Activated CD4-positive, alpha-beta T cell treated with anti-CD3 and anti-CD28 coated beads for 36 hours (primary cell): ENCODE measurements at regions not wholly inside any gene's neighbourhood (a gene's known extent, or its start where the extent isn't known, plus 50 kb on each side); places are given as distances from the start of the nearest gene placed in this dataset.
"Not testable (repeated sequence)": the region's sequence is repeated elsewhere in the genome, so short reads cannot be mapped to it uniquely, and the experiment has no call there.

Experiments
- ATAC-seq: fragments of 200-7000 bp; cut with Tn5 transposase; one replicate; pipeline ENCODE4 v1.10.0; 2021; ENCODE audit warnings: mild to moderate bottlenecking, moderate library complexity
- CTCF ChIA-PET: fragments of 350-600 bp; sonication (Branson Sonifier 250); formaldehyde crosslinking; loops from one replicate; lab custom pipeline; 2021; ENCODE audit warnings: antibody characterized with exemption; lab: Charles Lee
- POLR2A ChIA-PET: fragments of 350-600 bp; sonication (Branson Sonifier 250); formaldehyde crosslinking; loops from one replicate; lab custom pipeline; 2021; ENCODE audit warnings: antibody characterized with exemption, inconsistent platforms; lab: Charles Lee
- DNase-seq: peaks from one replicate; pipeline ENCODE4 v3.0.0-alpha.2; 2020
- H3K27ac Mint-ChIP-seq: one replicate; pipeline ENCODE4 v1.8.0; 2021; ENCODE audit warnings: mixed read lengths
- H3K27me3 Mint-ChIP-seq: one replicate; pipeline ENCODE4 v1.8.0; 2021; ENCODE audit warnings: mixed read lengths
- H3K36me3 Mint-ChIP-seq: one replicate; pipeline ENCODE4 v1.8.0; 2021; ENCODE audit warnings: low read depth, mixed read lengths
- H3K4me1 Mint-ChIP-seq: one replicate; pipeline ENCODE4 v1.8.0; 2021; ENCODE audit warnings: mixed read lengths
- H3K4me3 Mint-ChIP-seq: one replicate; pipeline ENCODE4 v1.8.0; 2021; ENCODE audit warnings: mild to moderate bottlenecking, moderate library complexity, mixed read lengths
- H3K9me3 Mint-ChIP-seq: one replicate; pipeline ENCODE4 v1.8.0; 2021; ENCODE audit warnings: low read depth, mixed read lengths
- intact Hi-C, 2 experiments: fragments of 100-400 bp; cut with DNase I in 1 of 2; cut with micrococcal nuclease in 1 of 2; formaldehyde crosslinking; loops; one replicate each; pipeline versions ENCODE4 v1.14.2 to v1.15.1; 2022 to 2024; cut with DNase I, micrococcal nuclease

DNA sequence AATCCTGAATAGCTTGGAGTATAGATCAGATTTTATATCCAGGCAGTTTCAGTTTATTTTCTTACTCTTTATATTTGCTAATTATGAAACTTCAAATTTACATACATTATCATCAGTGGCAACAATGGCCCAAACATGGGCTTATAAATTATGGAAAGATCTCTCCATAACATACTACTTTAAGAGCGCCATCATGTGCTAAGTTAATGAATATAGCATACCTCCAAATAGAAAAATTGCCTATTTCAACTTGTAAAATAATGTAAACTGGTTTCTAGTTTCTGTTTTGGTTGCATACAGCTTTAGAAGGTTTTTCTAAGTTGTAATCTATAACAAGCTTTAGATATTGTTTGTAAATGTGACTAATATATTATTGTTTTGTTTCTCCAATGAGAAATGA lies 531.3 kb upstream of the UBE2E2 start:
- no peaks in the 10 kb centered on the region for H3K27me3 Mint-ChIP-seq
- H3K4me1 Mint-ChIP-seq, result no peaks in the 10 kb centered on the region
- ChIA-PET POLR2A (no interaction called here), CTCF (no interaction called here)
- no peaks in the 10 kb centered on the region for H3K36me3 Mint-ChIP-seq
- no peak overlapping the region for H3K27ac Mint-ChIP-seq
- intact Hi-C loops, result no loop called here
- H3K9me3 Mint-ChIP-seq, result peaks cover 2% of the 10 kb centered on the region
- H3K4me3 Mint-ChIP-seq, result no peak overlapping the region
- DNase-seq (no peak), ATAC-seq (no peak)

DNA sequence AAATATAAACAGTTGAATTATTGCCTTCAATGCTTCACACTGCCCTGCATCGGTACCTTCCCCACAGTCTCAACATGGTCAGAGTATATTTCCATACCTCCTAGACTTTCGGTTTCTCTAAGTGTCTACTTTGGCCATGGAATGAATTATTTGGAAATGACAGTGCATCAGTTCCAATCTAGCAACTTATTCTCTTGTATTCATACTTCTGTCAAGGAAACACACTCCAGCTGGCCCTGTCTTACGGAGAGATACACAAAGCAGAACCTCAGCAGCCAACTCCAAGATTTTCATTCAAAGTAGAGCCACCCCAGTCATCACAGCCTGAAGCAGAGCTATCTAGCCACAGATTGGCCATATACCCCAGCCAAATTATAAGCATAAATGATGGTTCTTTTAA lies 518.4 kb upstream of the UBE2E2 start:
- POLR2A ChIA-PET, result no interaction called here
- H3K27me3 Mint-ChIP-seq, result no peaks in the 10 kb centered on the region
- H3K4me3 Mint-ChIP-seq, result no peak overlapping the region
- DNase-seq (no peak), ATAC-seq (no peak)
- no peaks in the 10 kb centered on the region for H3K36me3 Mint-ChIP-seq
- CTCF ChIA-PET, result no interaction called here
- intact Hi-C loops, result no loop called here
- H3K4me1 Mint-ChIP-seq, result no peaks in the 10 kb centered on the region
- no peak overlapping the region for H3K27ac Mint-ChIP-seq
- H3K9me3 Mint-ChIP-seq, result peaks cover 2% of the 10 kb centered on the region

DNA sequence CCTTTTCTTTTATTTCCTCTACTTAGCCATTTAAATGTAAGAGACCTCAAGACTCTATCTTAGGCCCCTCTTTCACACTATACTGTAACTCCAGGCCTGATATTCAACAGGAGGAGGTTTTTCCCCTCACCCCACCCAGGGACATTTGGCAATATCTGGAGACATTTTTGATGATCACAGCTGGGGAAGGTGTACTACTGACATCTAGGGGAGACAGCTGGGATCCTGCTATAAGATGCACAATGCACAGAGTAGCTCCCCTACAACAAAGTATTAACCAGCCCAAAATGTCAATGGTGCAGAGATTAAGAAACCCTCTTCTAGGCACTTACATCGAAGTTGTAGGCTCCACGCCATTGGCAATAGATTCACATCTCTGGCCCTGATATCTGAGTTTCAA lies 517.5 kb upstream of the UBE2E2 start:
- no peak for ATAC-seq
- no peaks in the 10 kb centered on the region for H3K36me3 Mint-ChIP-seq

DNA sequence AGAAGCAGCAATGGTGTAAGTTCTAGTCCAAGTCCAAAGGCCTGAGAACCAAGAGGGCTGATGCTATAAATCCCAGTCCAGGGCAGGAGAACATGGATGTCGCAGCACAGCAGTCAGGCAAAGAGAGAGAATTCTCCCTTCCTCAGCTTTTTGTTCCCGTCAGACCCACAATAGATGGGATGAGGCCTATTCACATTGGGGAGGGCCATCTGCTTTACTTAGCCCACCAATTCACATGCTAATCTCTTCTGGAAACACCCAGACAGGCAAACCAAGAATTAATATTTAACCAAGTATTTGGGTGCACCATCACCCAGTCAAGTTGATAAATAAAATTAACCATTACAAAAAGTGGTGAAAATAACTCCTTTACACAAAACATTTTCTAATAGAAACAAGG lies 511.7 kb upstream of the UBE2E2 start:
- ChIA-PET CTCF (no interaction called here), POLR2A (no interaction called here)
- Mint-ChIP-seq H3K4me1 (no peaks in the 10 kb centered on the region), H3K27me3 (no peaks in the 10 kb centered on the region), H3K36me3 (no peaks in the 10 kb centered on the region), H3K27ac (no peak overlapping the region), H3K9me3 (no peaks in the 10 kb centered on the region), H3K4me3 (no peak overlapping the region)
- DNase-seq, result no peak
- no peak for ATAC-seq
- intact Hi-C loops, result no loop called here

More for the DNA sequence above, 517.5 kb upstream of the UBE2E2 start:
- no peak overlapping the region for H3K27ac Mint-ChIP-seq
- no peaks in the 10 kb centered on the region for H3K27me3 Mint-ChIP-seq
- H3K9me3 Mint-ChIP-seq, result peaks cover 2% of the 10 kb centered on the region
- no peaks in the 10 kb centered on the region for H3K4me1 Mint-ChIP-seq
- no peak overlapping the region for H3K4me3 Mint-ChIP-seq
- CTCF ChIA-PET, result no interaction called here
- POLR2A ChIA-PET, result no interaction called here
- no peak for DNase-seq
- intact Hi-C loops, result no loop called here

DNA sequence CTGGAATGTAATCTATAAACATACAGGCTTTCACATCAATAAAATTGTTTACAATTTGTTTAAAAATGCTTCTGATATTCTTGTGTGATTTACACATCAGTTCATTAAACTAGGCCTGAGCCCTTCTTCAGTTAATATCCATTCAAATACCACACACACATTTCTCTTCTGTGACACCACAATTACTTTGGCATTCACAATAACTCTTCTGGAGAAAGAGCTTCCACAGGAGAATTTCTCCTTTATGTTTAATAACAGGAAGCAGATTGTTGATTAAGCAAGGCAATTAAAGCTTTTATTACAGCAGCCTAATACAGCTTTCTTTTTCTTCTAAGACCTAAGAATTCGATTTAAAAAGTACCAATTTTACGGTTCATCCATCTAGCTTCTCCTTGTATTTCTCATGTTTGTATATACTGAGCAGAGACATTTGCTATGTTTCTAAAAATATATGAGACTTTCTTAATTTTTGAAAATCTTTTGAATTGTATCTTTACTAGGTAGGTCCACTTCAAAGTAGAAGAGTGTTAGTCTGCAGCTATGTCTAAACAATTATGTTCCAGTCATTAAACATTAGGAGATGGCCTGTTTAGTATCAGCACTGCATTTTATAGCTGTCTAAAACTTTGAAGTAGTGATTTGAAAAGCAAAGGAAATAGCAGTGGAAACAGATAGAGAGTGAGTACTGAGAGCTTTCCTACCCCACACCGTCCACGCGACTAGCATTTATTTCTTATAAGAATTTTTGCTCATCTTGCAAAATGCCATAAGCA lies 511.1 kb upstream of the UBE2E2 start:
- ATAC-seq (no peak), DNase-seq (no peak)
- H3K9me3 Mint-ChIP-seq, result no peaks in the 10 kb centered on the region
- intact Hi-C loops, result no loop called here
- no peaks in the 10 kb centered on the region for H3K27me3 Mint-ChIP-seq
- H3K4me1 Mint-ChIP-seq, result no peaks in the 10 kb centered on the region
- no peak overlapping the region for H3K4me3 Mint-ChIP-seq
- ChIA-PET CTCF (no interaction called here), POLR2A (no interaction called here)
- H3K27ac Mint-ChIP-seq, result no peak overlapping the region
- no peaks in the 10 kb centered on the region for H3K36me3 Mint-ChIP-seq

DNA sequence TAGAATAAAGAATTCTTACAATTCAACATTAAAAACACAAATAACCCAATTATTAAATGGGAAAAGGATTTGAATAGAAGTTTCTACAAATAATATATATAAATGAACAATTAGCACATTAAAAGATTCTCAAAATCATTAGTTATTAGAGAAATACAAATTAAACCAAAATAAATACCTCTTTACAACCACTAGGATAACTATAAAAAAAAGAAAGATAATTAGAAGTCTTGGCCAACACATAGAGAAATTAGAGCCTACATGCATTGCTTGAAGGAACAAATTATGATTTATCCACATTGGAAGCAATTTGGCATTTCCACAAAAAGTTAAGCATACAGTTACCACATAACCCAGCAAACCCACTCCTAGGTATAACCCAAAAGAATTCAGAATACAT lies 502.3 kb upstream of the UBE2E2 start:
- intact Hi-C loops, result no loop called here
- no peaks in the 10 kb centered on the region for H3K27me3 Mint-ChIP-seq
- H3K36me3 Mint-ChIP-seq, result no peaks in the 10 kb centered on the region
- POLR2A ChIA-PET, result no interaction called here
- CTCF ChIA-PET, result no interaction called here
- H3K4me3 Mint-ChIP-seq, result no peak overlapping the region
- no peak overlapping the region for H3K27ac Mint-ChIP-seq
- no peak for ATAC-seq
- no peaks in the 10 kb centered on the region for H3K4me1 Mint-ChIP-seq
- H3K9me3 Mint-ChIP-seq, result no peaks in the 10 kb centered on the region
- no peak for DNase-seq

DNA sequence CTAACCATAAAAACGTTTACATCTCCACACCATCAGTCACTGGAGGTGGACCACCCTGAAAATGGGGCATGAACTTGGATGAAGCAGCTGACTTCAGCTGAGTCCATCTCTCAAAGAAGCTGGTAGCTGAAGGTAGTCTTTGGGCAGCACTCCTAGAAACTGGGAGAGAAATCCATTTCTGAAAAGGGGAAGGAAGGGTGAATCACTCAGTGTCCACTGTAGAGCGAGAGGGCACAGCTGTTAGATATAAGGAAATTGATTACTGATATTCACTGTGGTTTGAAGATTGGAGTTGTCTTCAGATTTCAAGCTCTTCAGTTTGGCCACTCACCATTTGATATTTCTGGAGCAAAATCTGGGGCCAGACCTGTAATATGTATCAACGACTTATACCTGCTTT lies 499.0 kb upstream of the UBE2E2 start:
- Mint-ChIP-seq H3K9me3 (peaks cover 7% of the 10 kb centered on the region), H3K36me3 (no peaks in the 10 kb centered on the region), H3K4me3 (no peak overlapping the region), H3K27me3 (no peaks in the 10 kb centered on the region), H3K4me1 (no peaks in the 10 kb centered on the region), H3K27ac (no peak overlapping the region)
- ChIA-PET POLR2A (no interaction called here), CTCF (no interaction called here)
- DNase-seq (no peak), ATAC-seq (no peak)
- intact Hi-C loops, result no loop called here

DNA sequence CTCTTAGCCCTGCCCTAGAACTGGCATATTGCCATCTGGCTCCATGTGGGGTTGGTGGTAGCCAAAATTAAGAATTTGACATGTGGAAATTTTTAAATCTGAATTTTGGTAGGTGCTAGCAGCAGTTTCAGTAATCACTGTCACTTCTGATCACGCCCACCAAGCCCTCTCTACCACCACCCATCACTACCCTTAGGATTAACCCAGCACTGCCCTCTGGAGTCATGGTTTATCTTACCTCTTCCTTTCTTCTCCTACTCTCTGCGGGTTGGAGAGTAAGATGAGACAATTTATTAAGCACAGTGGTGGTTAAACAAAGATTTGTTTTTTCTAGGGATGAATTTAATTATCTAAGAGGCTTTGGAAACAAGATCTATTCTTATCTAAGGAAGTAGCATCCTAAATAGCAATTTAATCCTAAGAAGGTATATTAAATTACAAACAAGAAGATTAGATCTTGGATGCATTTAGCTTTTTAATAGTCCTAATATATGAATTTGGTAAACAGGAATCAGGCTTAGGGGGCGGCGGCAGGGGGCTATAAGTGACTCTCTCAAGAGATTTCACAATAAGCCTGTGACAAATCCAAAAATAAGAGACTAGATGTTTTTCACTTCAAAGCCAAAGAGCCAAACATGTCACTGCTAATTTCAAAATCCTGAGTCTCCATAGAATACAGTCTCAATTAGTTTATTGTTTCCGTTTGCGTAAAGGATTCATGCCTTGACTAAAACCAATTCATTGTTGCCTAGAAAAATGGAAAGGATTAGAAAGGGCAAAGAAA lies 498.4 kb upstream of the UBE2E2 start:
- no peaks in the 10 kb centered on the region for H3K27me3 Mint-ChIP-seq
- H3K36me3 Mint-ChIP-seq, result no peaks in the 10 kb centered on the region
- POLR2A ChIA-PET, result no interaction called here
- H3K4me3 Mint-ChIP-seq, result no peak overlapping the region
- ATAC-seq, result no peak
- CTCF ChIA-PET, result no interaction called here
- H3K4me1 Mint-ChIP-seq, result no peaks in the 10 kb centered on the region
- intact Hi-C loops, result no loop called here
- H3K27ac Mint-ChIP-seq, result no peak overlapping the region
- peaks cover 7% of the 10 kb centered on the region for H3K9me3 Mint-ChIP-seq
- DNase-seq, result no peak

DNA sequence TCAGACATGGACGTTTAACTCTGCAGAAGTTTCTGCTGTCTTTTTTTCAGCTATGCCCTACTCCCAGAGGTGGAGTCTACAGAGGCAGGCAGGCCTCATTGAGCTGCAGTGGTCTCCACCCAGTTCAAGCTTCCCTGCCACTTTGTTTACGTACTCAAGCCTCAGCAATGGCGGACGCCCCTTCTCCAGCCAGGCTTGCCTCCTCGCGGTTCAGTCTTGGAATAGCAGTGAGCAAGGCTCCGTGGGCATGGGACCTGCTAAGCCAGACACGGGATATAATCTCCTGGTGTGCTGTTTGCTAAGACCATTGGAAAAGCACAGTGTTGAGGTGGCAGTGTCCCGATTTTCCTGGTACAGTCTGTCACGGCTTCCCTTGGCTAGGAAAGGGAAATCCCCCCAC lies 496.2 kb upstream of the UBE2E2 start:
- POLR2A ChIA-PET, result not testable (repeated sequence)

DNA sequence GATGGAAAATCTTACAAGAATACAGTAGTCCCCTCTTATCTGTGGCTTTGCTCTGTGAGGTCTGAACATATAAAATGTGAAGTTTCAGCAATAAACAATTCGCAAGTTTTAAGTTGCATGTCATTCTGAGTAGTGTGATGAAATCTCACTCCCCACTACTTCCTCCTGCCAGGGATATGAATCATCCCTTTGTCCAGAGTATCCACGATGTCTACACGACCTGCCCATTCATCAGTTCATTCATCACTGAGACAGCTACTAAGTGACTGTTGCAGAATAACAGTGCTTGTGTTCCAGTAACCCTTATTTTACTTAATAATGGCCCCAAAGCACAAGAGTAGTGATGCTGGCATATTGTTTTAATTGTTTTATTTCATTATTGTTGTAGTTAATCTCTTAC lies 489.2 kb upstream of the UBE2E2 start:
- ATAC-seq (no peak), DNase-seq (no peak)
- Mint-ChIP-seq H3K27ac (no peak overlapping the region), H3K27me3 (no peaks in the 10 kb centered on the region), H3K36me3 (no peaks in the 10 kb centered on the region), H3K9me3 (peaks cover 15% of the 10 kb centered on the region), H3K4me1 (no peaks in the 10 kb centered on the region), H3K4me3 (no peak overlapping the region)
- intact Hi-C loops, result no loop called here
- CTCF ChIA-PET, result no interaction called here
- POLR2A ChIA-PET, result no interaction called here

More for the DNA sequence above, 496.2 kb upstream of the UBE2E2 start:
- DNase-seq, ATAC-seq, CTCF ChIA-PET, intact Hi-C loops, H3K4me3 Mint-ChIP-seq, H3K27me3 Mint-ChIP-seq, H3K36me3 Mint-ChIP-seq, H3K4me1 Mint-ChIP-seq, H3K27ac Mint-ChIP-seq: not testable (repeated sequence)
- peaks cover 12% of the 10 kb centered on the region for H3K9me3 Mint-ChIP-seq

DNA sequence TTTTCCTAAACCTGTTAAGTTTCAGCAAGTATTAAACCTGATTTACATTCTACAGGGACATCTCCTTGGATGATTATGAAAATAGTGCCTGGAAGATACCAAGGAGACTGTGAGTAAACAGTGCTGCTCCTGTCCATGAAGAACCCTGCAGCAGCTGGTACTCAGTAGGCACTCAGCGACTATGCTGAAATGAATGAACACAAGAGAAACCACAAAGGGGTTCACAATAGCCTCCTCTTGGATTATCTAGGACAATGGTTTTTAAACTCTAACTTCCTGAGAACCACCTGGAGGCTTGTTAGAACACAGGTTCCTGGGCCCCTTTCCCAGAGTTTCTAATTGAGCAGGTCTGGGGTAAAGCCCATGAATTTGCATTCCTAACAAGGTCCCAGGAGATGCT lies 488.4 kb upstream of the UBE2E2 start:
- Mint-ChIP-seq H3K4me1 (no peaks in the 10 kb centered on the region), H3K9me3 (peaks cover 14% of the 10 kb centered on the region), H3K36me3 (no peaks in the 10 kb centered on the region), H3K4me3 (no peak overlapping the region), H3K27me3 (no peaks in the 10 kb centered on the region), H3K27ac (no peak overlapping the region)
- ChIA-PET POLR2A (no interaction called here), CTCF (no interaction called here)
- intact Hi-C loops, result no loop called here
- DNase-seq, result no peak
- no peak for ATAC-seq

DNA sequence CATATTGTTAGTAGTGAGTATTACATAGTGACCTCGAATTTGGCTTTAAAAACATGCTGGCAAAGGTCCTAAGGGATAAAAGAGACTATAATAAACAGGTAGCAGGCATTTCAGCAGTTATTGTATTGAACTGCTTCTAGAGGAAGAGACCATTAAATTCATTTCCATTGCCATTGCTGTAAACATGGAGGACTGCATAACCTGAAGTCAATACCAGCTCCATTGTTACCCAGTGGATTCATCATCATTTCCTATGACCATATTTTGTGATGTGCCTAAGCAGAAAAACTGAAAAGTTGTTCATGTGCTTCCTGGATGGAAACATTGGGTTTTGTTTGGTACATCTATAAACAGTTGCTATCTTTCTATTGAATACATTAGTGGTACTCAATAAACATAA lies 482.5 kb upstream of the UBE2E2 start:
- Mint-ChIP-seq H3K4me3 (no peak overlapping the region), H3K27ac (no peak overlapping the region), H3K27me3 (no peaks in the 10 kb centered on the region), H3K36me3 (no peaks in the 10 kb centered on the region), H3K9me3 (peaks cover 2% of the 10 kb centered on the region), H3K4me1 (no peaks in the 10 kb centered on the region)
- ATAC-seq (no peak), DNase-seq (no peak)
- intact Hi-C loops, result no loop called here
- ChIA-PET POLR2A (no interaction called here), CTCF (no interaction called here)
